NCI-H128 (cell line): ENCODE measurements at regions not wholly inside any gene's neighbourhood (a gene's known extent, or its start where the extent isn't known, plus 50 kb on each side); places are given as distances from the start of the nearest gene placed in this dataset.
"Not testable (repeated sequence)": the region's sequence is repeated elsewhere in the genome, so short reads cannot be mapped to it uniquely, and the experiment has no call there.

Experiments used
- DNase-seq: peaks from one replicate; lab custom pipeline; 2025; ENCODE audit not compliant: unreplicated experiment; lab: John Stamatoyannopoulos, UW

DNA sequence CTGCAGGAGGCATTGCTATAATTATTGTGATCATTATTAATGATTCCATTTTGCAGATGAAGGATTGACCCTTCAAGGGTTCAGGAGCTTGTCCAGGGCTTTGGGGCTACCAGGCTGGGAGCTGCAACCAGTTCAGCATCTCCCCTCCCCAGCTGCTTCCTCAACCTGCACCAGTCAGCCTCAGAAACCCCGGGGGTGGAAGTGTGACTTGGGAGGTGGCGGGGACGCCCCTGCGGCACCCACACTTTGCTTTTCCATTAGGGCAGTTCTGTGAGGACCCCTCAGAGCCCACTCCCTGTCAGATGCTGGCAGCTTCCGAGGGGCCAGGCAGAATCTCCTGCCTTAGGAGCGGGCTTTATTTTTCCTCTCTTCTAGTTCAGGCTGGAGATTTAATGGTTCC lies 85.6 kb downstream of the OLFM1 start:
- DNase-seq = no peak

DNA sequence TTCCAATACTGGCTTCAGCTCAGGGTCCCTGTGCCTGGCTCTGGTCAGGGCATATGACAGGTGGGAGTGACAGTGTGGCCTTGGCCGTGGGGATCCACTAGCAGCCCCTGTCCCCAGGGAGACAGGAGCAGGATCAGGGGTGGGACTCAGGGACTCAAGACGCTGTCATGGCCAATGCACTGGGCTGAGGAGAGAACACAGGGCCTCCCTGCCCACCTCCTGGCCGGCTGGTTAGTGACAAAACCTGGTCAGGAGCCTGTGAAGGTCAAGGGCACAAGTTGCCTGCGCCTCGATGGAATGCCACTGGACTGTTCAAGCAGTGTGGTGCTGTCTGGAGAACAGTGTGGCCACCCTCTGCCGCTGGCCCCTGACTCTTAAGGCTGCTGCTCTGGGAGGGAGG lies 86.8 kb downstream of the OLFM1 start:
- no peak for DNase-seq

DNA sequence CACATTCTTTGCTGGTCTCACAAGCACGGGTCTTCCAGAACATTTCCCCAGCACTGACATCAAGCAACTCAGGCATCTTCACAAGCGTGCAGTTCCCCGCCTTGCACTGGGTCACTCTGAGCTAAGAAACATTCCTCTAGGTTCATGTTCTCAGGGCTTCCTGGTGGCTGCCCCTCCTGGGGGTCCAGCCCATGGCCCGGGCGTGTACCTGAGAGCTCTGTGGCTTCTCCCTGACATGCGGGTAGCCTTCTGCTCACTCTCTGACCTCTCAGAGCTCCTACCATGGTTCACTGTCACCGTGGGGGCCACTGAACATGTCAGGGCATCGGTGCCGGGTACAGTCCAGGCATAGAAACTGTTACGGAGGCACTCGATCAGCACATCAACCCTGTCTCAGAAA lies 87.5 kb downstream of the OLFM1 start:
- no peak for DNase-seq

DNA sequence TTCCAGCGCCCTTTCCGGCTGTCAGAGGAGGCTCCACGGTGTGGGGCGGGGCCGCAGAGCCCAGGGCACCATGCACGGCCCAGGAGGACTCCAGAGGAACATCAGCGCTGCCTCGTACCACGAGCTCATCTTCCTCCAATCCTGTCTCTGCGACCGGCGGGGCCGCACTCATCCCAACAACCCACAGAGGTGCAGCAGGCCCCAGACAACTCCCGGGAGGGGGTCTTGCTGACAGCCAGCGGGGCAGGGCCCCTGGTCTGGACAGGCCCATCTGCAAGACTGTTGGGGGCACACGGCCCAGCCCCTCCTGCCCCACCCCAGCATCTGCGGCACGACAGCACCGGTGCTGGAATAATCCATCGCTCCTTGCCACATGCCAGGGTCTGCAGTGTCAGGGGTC lies 88.8 kb downstream of the OLFM1 start:
- DNase-seq = no peak

DNA sequence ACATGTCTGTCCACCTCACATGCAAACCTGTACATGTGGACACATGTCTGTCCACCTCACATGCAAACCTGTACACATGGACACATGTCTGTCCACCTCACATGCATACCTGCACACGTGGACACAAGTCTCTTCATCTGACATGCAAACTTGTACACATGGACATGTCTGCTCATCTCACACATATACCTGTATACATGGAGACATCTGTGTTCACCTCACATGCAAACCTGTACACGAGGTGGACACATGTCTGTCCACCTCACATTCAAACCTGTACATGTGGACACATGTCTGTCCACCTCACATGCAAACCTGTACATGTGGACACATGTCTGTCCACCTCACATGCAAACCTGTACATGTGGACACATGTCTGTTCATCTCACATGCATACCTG lies 90.1 kb downstream of the OLFM1 start:
- not testable (repeated sequence) for DNase-seq

DNA sequence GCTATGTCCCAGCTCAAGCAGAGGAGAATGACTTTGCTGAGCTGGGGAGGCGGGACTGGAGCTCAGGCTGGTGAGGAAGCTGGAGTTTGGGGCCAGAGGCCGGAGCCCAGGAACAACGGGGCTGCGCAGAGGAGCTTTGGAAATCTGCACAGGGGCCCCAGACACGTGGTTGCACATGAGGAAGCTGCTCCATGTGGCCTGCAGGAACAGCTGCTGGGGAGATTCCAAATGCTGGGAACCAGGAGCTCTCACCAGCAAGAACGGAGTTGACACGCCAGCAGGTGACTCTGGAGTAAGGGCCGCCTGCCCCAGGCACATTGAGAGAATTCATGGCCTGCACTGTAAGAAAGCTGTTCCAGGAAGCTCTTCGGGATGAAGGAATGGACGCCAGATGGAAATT lies 91.0 kb downstream of the OLFM1 start:
- no peak for DNase-seq

DNA sequence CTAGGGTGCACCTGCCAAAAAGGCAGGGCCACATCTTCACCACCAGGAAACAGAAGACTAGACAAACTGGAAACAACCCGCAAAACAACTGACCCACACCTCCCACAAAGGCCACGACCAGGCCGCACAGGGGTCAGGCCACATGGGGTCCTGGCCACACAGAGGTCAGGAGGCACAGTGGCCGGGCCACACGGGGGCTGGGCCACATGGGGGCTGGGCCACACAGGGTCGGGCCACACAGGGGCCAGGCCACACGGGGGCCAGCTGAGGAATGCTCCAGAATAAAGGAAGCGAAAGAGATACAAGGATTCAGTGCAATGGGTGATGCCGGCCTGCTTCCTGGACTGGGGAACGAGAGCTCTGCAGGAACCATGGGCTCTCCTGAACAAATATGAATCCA lies 91.6 kb downstream of the OLFM1 start:
- no peak for DNase-seq

DNA sequence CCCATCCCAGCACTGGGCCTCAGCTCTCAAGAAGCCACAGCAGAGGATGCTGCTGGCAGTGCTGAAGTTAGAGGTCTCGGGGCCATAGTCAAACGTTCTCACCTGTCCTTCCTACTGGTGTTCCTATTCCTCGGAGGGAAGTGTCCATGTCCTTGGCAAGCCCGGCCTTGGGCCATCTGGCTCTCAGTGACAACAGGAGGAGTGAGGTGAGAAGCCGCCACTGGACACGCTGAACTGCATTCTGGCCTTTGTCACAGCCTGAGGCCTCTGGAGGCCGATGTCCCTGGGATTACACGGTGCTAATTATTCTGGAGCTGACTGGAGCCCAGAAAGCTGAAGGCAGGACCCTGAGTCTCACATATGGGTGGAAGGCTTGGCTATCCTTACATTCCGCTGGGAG lies 92.5 kb downstream of the OLFM1 start:
- DNase-seq = no peak

DNA sequence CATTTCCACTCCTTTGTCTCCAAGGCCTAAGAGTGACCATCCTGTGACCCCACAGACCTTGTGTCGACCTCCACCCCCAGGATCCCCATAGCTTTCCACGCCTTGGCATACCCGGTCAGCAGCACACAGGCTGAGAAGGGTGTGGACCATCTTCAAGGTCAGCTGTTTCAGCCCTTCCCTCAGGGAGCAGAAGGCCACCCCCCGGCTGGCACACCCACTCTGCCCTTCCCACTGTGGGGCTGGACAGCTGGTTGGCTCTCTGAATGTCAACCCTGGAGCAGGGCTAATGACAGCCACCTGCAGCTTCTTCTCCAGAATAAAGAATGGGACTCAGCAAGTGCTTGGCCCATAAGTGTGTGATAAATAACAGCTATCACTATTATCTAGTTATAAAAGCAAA lies 93.1 kb downstream of the OLFM1 start:
- no peak for DNase-seq

DNA sequence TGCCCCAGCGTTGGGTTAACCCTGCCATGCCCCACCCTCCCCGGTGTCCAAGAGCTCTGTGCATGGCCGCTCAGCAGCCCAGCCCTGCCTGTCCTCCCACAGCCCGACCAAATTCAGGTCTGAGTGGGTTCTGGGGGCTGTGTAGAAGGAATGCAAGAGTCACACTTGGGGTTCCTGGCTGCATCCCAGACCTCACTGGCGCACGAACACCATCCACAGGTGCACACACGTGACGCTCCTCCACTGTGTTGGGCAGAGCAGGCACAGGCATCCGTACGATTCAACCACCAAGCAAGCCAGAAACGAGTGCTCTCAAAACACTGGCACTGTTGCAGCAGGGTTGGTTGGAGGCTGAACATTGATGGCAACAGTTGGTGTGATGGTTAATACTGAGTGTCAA lies 93.9 kb downstream of the OLFM1 start:
- DNase-seq = no peak

DNA sequence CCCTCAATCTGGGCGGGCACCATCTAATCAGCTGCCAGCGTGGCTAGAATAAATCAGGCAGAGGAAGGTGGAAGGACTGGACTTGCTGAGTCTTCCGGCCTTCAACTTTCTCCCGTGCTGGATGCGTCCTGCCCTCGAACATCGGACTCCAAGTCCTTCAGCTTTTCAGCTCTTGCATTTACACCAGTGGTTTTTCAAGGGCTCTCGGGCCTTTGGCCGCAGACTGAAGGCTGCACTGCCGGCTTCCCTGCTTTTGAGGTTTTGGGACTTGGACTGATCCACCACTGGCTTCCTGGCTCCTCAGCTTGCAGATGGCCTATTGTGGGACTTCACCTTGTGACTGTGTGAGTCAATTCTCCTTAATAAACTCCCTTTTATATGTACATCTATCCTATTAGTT lies 94.4 kb downstream of the OLFM1 start:
- DNase-seq = not testable (repeated sequence)

DNA sequence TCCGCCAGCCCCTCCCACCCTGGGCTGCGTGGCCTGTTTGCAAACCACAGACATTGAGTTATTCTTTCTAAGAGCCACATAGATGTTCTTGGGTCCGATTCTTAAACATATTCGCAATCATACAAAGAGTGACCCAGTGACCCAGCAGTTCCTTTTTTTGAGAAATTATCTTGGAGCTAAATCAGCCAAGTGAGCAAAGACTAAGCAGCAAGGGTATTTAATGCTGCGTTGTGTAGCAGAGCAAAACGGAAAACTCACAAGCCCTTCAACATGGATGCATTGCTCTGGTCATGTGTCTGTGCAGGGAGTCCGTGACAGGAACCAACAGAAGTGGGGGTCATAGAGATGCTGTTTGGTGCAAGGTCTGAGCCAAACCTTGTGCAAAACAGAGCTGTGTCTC lies 95.6 kb downstream of the OLFM1 start:
- no peak for DNase-seq

DNA sequence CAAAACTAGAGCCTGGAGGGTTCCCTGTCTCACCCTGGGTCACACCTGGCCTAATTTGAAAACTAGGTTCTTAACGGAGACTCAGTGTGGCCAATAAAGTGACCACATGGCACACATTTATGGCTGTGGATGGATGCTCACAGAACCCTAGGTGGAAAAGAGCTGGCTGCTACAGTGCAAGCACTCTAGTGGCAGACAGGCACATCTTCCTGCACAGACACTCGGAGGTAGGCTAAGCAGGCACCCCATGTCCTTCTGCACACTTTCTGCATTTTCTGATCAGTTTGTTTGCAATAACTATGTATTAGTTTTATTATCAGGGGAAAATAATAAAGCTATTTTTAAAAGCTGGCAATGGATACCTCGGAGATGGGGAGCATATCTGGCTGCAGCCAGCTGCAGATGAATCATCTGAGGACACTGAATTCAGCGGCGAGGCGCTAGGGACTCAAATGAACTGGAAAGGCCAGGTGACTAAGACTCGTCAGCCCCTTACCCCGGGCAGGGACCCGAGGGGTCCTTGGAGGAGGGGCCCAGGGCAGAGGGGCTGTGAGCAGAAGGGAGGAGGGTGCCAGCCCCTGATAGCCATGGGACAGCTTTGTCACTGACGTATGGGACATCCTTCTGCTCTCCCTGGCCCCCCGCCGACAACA lies 96.2 kb downstream of the OLFM1 start:
- no peak for DNase-seq

DNA sequence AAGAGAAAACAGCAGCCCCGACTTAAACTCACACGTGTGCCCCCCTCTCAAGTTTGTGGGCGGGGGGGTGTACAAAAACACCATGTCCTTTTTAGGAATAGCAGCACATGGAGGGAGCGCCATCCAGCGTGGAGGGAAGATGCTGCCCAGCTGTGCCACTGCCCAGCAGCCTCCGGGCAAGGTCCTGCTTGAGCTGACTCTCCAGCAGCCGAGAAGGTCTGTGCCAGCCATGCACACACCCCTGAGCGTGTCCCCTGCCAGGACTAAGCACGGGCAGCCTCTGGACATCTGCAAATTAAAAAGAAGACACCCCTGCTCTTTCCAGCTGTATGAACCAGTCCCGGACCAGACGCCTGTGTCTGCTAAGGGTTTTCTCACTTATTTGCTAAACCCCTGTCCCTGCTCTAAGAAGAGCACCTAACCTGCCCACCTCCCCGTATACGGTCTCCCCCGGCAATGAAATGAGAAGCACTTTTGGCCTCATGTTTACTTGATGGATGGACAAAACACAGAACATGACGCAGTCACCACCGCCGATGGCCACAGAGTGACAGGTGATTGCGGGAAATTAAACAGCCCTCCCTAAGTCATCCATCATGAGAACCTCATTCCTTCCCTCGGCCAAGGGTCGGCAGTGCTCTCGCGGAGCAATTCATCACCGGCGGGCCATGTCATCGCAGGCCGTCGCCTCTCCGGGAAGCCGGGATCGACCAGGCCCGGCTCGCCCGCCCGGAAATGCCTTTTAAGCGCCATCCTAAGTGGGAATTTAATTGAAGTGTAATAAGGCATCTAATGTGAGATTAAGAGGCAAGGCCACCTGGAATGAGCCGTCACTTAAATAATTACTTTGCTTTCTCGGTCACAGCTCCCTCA lies 96.9 kb downstream of the OLFM1 start:
- DNase-seq = no peak

DNA sequence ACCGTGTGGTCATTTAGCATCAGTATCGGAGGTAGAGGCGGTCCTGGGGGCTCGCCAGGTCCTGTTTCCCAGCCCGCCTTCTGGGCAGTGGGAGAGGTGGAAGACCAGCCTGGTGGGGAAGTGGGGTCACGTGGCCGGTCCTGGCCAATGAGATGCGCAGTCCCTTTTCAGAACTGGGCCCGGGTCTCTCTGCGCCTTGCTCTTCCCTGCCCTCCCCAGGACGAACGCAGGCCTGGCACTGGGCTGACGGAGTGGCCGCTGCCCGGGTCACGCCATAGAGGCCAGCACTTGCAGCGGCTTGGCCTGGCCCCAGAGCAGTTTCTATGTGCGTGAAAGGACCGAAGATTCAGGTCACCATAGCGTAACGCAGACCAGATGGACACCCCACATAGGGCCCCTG lies 97.6 kb downstream of the OLFM1 start:
- DNase-seq = no peak

DNA sequence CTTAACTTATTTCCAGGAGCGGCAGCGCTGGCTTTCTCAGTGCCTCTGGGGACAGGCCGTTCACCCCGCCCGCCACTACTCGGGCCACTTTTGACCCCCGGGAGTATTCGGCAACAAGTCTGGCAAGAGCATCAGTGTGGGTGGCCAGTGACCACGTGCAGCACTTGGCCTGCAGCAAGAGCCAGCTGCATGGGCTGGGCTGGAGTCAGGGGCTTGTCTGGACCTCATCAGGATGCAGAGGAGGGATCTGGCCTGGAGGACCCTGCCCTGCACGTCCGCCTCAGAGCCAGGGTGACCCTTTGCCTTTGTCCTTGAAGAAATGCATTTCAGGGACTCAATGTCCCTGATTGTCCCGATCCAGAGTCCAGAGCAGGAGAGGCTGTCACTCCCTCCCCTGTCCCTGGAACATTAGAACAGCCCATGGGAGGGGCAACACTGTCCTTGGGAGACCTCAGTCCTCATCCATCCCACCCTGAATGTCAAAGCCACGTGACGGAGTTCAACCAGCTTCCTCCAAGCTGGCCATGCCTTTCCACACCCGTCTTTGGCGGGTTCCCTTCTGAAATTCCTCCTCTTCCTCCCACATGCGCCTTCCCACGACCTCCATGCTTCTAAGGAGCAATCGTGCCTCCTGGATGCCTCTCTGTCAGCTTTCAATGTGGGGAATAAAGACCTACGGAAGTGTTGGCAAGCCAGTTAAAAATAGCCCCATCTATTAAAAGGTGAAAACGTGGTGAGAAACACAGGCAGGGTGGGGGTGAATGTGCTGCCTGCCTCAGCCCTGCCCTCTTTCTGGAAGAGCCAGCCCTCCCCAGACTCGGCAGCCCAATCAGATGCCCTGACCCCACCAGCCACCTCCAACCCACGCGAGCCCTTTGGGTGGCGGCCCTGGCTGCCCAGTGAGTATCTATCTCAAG lies 99.0 kb downstream of the OLFM1 start:
- no peak for DNase-seq

DNA sequence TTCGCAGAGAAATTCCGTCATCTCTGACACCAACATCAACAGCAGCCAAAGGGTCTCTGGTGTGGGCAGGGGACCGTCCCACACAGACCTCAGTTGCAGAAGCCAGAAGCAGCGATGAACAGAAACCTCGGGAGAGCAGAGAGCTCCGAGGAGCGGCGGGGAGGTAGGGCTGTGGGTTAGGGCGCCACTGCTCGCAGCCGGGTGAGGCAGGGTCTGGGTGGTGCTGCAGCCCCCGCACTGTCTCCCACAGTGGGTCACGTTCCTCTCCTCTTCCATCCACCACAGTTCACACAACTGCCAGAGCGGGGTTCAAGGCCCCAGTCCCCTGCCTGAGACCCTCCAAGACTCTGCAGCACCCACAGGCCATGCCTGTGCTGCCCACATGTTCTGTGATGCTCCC lies 99.9 kb downstream of the OLFM1 start:
- DNase-seq = no peak

DNA sequence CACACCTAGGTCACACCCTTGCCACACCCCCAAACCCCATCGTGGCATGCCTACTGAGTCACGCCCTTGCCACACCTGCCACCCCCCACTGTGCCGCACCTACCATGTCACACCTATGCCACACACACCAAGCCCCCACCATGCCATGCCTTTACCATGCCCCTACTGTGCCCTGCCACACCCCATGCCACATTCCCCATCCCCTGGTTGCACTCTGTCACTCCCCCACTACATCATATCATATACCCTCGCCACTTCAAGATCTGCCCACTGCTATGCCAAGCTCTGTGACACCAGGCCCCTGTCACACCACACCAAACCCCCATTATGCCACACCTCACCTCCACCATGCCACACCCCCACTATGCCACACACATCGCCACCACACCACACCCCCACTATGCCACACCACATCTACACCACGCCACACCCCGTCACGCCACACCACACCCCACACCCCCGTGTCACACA lies 101.2 kb downstream of the OLFM1 start:
- no peak for DNase-seq

DNA sequence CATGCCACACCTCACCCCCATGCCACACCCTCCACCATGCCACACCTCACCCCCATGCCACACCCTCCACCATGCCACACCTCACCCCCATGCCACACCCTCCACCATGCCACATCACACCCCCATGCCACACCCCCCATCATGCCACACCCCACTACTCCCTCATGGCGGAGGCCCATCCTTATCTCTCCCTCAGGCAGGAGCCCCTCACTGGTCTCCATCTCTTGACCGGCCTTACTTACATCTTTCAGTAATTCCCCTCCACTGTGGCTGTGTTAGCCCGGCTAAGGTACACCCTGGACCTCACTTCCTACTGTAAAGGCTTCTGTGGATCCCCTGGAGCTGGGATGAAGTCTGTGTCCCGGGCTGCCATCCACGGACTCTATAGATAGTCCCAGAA lies 102.0 kb downstream of the OLFM1 start:
- DNase-seq = no peak

DNA sequence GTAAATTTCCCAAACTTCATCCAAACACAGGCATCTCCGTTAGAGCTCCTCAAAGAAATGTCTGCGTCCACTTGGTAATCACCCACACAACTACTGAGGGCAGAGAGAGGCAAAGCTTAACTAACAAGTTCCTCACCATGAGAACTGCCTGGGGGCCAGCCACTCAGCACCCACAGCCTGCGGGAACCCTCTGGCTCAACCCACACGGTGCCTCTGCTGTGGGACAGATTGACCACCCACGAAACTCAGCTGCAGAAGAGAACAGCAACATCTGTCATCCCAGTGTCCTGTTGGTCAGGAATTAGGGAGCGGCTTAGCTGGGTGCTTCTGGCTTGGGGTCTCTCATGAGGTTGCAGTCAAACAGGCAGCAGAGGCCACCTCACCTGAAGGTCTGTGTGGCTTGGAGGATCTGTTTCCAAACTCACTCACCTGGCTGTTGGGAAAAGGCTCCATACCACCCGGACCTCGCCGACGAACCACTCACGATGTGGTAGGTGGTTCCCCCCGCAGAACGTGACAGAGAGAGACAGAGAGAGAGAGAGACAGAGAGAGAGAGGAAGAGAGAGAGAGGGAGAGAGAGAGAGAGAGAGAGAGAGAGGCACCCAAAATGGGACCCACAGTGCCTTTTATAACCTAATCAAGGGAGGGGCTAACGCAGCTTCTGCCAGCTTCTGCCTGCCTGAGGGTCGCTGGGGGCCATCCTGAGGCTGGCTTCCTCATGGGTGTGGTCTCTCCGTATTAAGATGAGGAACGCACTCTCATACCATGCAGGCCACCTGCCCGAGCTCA lies 103.5 kb downstream of the OLFM1 start:
- no peak for DNase-seq

DNA sequence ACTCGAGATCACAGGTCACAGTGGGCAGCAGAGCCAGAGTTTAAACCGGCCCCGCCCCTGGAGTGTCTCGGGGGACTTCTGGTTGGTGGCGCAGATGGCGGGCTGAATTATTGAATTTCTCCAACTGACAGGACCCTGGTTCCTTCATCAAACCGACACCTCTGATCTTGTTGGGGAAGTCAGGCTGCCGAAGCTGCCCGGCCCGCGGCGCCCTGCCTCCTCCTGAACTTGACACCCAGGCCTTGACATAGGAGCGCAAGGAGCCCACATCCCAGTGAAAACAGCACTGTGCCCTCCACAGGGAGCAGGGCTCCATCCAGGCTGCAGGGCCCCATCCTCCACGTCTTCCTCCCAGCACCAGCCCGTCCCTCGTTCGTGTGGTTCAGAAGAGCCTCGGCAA lies 105.2 kb downstream of the OLFM1 start:
- DNase-seq = no peak
